Keratinocyte (primary cell): ENCODE measurements at regions not wholly inside any gene's neighbourhood (a gene's known extent, or its start where the extent isn't known, plus 50 kb on each side); places are given as distances from the start of the nearest gene placed in this dataset.

Experiments
- DNase-seq: peaks from one replicate; pipeline ENCODE4 v3.0.0-alpha.2; 2011; ENCODE audit warnings: low read depth, missing footprints, low spot score
- FAIRE-seq: peaks from 2 replicates; lab custom pipeline; 2011; peaks lifted over from hg19 to GRCh38; lab: Jason Lieb, UNC
- H2AFZ ChIP-seq: 2 replicates; pipeline ENCODE4 v1.6.0; 2012; ENCODE audit warnings: low read length, control low read depth, inconsistent platforms; ENCODE audit not compliant: control insufficient read depth
- H3K27ac ChIP-seq: 2 replicates; pipeline ENCODE4 v1.5.1; 2011; ENCODE audit warnings: low read length; ENCODE audit not compliant: control insufficient read depth, insufficient read depth
- H3K27me3 ChIP-seq: 3 replicates; pipeline ENCODE4 v1.6.0; 2011; ENCODE audit warnings: low read length; ENCODE audit not compliant: control insufficient read depth, insufficient read depth; ENCODE audit errors: extremely low read depth
- H3K36me3 ChIP-seq, 2 experiments: 2 replicates in 1 of 2; 3 replicates in 1 of 2; pipeline ENCODE4 v1.5.1; 2011; ENCODE audit warnings: low read length in 2 of 2, mild to moderate bottlenecking in 1 of 2; ENCODE audit not compliant: control insufficient read depth in 2 of 2, insufficient read depth in 2 of 2; ENCODE audit errors: extremely low read depth in 1 of 2
- H3K4me1 ChIP-seq: 3 replicates; pipeline ENCODE4 v1.5.1; 2011; ENCODE audit warnings: low read length; ENCODE audit not compliant: control insufficient read depth, insufficient read depth; ENCODE audit errors: extremely low read depth
- H3K4me2 ChIP-seq: 3 replicates; pipeline ENCODE4 v1.6.0; 2011; ENCODE audit warnings: low read depth, low read length; ENCODE audit not compliant: control insufficient read depth, insufficient read depth; ENCODE audit errors: extremely low read depth
- H3K4me3 ChIP-seq, 3 experiments: fragments of 200-600 bp in 1 of 3; sonication (generic) in 1 of 3; 2 replicates in 2 of 3; 3 replicates in 1 of 3; pipeline ENCODE4 v1.5.1; 2011 to 2016; ENCODE audit warnings: low read length in 3 of 3, mild to moderate bottlenecking in 3 of 3, control low read depth in 2 of 3, inconsistent platforms in 1 of 3, low read depth in 1 of 3, mixed read lengths in 1 of 3, mixed run types in 1 of 3, moderate library complexity in 1 of 3; ENCODE audit not compliant: control insufficient read depth in 2 of 3, insufficient read depth in 2 of 3; ENCODE audit errors: extremely low read depth in 1 of 3
- H3K79me2 ChIP-seq: 2 replicates; pipeline ENCODE4 v1.6.0; 2012; ENCODE audit warnings: low read length; ENCODE audit not compliant: control insufficient read depth, insufficient read depth
- H3K9ac ChIP-seq: 3 replicates; pipeline ENCODE4 v1.6.0; 2011; ENCODE audit warnings: low read length; ENCODE audit not compliant: control insufficient read depth, insufficient read depth; ENCODE audit errors: extremely low read depth
- H3K9me1 ChIP-seq: 3 replicates; pipeline ENCODE4 v1.6.0; 2011; ENCODE audit warnings: low read length; ENCODE audit not compliant: control insufficient read depth, insufficient read depth; ENCODE audit errors: extremely low read depth
- H3K9me3 ChIP-seq: 2 replicates; pipeline ENCODE4 v1.5.1; 2012; ENCODE audit warnings: low read depth, low read length; ENCODE audit not compliant: control insufficient read depth
- H4K20me1 ChIP-seq: 3 replicates; pipeline ENCODE4 v1.6.0; 2011; ENCODE audit warnings: low read length; ENCODE audit not compliant: control insufficient read depth, insufficient read depth; ENCODE audit errors: extremely low read depth
- CTCF ChIP-seq, 3 experiments: IDR thresholded peaks in 1 of 3; conservative IDR thresholded peaks in 1 of 3; optimal IDR thresholded peaks in 1 of 3; 2 replicates in 2 of 3; 3 replicates in 1 of 3; pipeline versions ENCODE3 to v1.5.1; 2011; ENCODE audit warnings: low read length in 3 of 3, mild to moderate bottlenecking in 3 of 3, moderate library complexity in 2 of 3, control low read depth in 1 of 3, inconsistent platforms in 1 of 3; ENCODE audit not compliant: insufficient read depth in 2 of 3; ENCODE audit errors: extremely low read depth in 1 of 3
- EZH2 ChIP-seq: IDR thresholded peaks from one replicate; pipeline ENCODE4 v1.6.1; 2012; ENCODE audit warnings: inconsistent platforms, mild to moderate bottlenecking, low read length, moderate library complexity
- dilution Hi-C: fragments of 300-500 bp; cut with MboI; formaldehyde crosslinking; loops from one replicate; pipeline ENCODE4 v1.7.0; 2020; ENCODE audit warnings: low sequenced_read_pairs; ENCODE audit not compliant: extremely low pct_ligation_motif_present

GRCh38 chr6:27678469-27678868 is 205.6 kb upstream of the ZNF184 start:
- FAIRE-seq (no peak), DNase-seq (no peak)
- no peaks in the 10 kb centered on the region for H3K9me3 ChIP-seq
- TF ChIP-seq EZH2 (no peak), CTCF (optimal IDR thresholded peaks at IDR 0.05 in 1 of 3, IDR thresholded peaks at IDR 0.05 in 1 of 3, conservative IDR thresholded peaks at IDR 0.05 in 1 of 3; ENCODE audit: extremely low read depth in 1 of 3, insufficient read depth in 2 of 3, low read length in 3 of 3) (no peak)
- dilution Hi-C loops, result no loop called here
- no peak overlapping the region for H2AFZ ChIP-seq
- no peaks in the 10 kb centered on the region for H3K79me2 ChIP-seq
- no peaks in the 10 kb centered on the region for H3K36me3 ChIP-seq
- H3K4me2 ChIP-seq, result no peak overlapping the region
- H3K27ac ChIP-seq, result no peak overlapping the region
- no peak overlapping the region for H3K4me3 ChIP-seq
- H4K20me1 ChIP-seq, result no peaks in the 10 kb centered on the region
- no peaks in the 10 kb centered on the region for H3K9me1 ChIP-seq
- no peaks in the 10 kb centered on the region for H3K27me3 ChIP-seq
- peaks cover 3% of the 10 kb centered on the region for H3K4me1 ChIP-seq
- H3K9ac ChIP-seq, result no peak overlapping the region

- Histone ChIP-seq H3K9ac (no peak overlapping the region), H3K9me1 (no peaks in the 10 kb centered on the region), H3K79me2 (no peaks in the 10 kb centered on the region), H3K27me3 (no peaks in the 10 kb centered on the region), H3K9me3 (no peaks in the 10 kb centered on the region), H3K36me3 (no peaks in the 10 kb centered on the region), H2AFZ (no peak overlapping the region), H3K4me3 (no peak overlapping the region), H3K27ac (no peak overlapping the region), H3K4me1 (peaks cover 16% of the 10 kb centered on the region), H4K20me1 (no peaks in the 10 kb centered on the region), H3K4me2 (no peak overlapping the region)
- dilution Hi-C loops, result no loop called here
- FAIRE-seq (no peak), DNase-seq (no peak)
- no peak for TF ChIP-seq EZH2
- TF ChIP-seq CTCF (optimal IDR thresholded peaks at IDR 0.05 in 1 of 3, IDR thresholded peaks at IDR 0.05 in 1 of 3, conservative IDR thresholded peaks at IDR 0.05 in 1 of 3; ENCODE audit: extremely low read depth in 1 of 3, insufficient read depth in 2 of 3, low read length in 3 of 3), result no peak
Observed at GRCh38 chr6:27674882-27675281, 202.0 kb upstream of the ZNF184 start.
